Activated B cell treated with CpG ODN at 0.5 μM for 24 hours (primary cell): ENCODE measurements at regions not wholly inside any gene's neighbourhood (a gene's known extent, or its start where the extent isn't known, plus 50 kb on each side); places are given as distances from the start of the nearest gene placed in this dataset.

ENCODE experiments used
- ATAC-seq: fragments of 200-7000 bp; cut with Tn5 transposase; one replicate; pipeline ENCODE4 v1.10.0; 2021; ENCODE audit warnings: low read depth, mild to moderate bottlenecking, moderate library complexity
- CTCF ChIA-PET: fragments of 350-600 bp; sonication (Branson Sonifier 250); formaldehyde crosslinking; loops from one replicate; lab custom pipeline; 2021; ENCODE audit warnings: antibody characterized with exemption; lab: Charles Lee
- POLR2A ChIA-PET: fragments of 350-600 bp; sonication (Branson Sonifier 250); formaldehyde crosslinking; loops from one replicate; lab custom pipeline; 2021; ENCODE audit warnings: antibody characterized with exemption; lab: Charles Lee
- DNase-seq: peaks from one replicate; pipeline ENCODE4 v3.0.0; 2022
- H3K27ac Mint-ChIP-seq: one replicate; pipeline ENCODE4 v1.8.0; 2020; ENCODE audit warnings: mixed read lengths
- H3K27me3 Mint-ChIP-seq: one replicate; pipeline ENCODE4 v1.8.0; 2021; ENCODE audit warnings: mixed read lengths
- H3K36me3 Mint-ChIP-seq: one replicate; pipeline ENCODE4 v1.8.0; 2021; ENCODE audit warnings: low read depth, mixed read lengths
- H3K4me1 Mint-ChIP-seq: one replicate; pipeline ENCODE4 v1.8.0; 2021; ENCODE audit warnings: mixed read lengths
- H3K4me3 Mint-ChIP-seq: one replicate; pipeline ENCODE4 v1.8.0; 2020; ENCODE audit warnings: mild to moderate bottlenecking, mixed read lengths
- H3K9me3 Mint-ChIP-seq: one replicate; pipeline ENCODE4 v1.8.0; 2020; ENCODE audit warnings: mixed read lengths
- intact Hi-C: fragments of 100-400 bp; cut with micrococcal nuclease; formaldehyde crosslinking; loops from one replicate; pipeline ENCODE4 v1.15.1; 2024
- TF ChIP-seq, protein P1 (sequence below): fragments of 200-600 bp; IDR thresholded peaks from one replicate; pipeline ENCODE4 v1.8.0; 2022; ENCODE audit warnings: antibody characterized with exemption, mild to moderate bottlenecking

GRCh38 chr2:236348279-236348678 is 84.1 kb upstream of the ASB18 start:
- H3K36me3 Mint-ChIP-seq = no peaks in the 10 kb centered on the region
- ATAC-seq = no peak
- CTCF ChIA-PET = interaction anchor here (0.7 to 1.8 kb wide), 4 partner anchors 221 to 1198 kb away, joined by 3 to 6 read pairs (median 4); partner anchors contain the start of gene ACKR3
- H3K4me3 Mint-ChIP-seq = no peak overlapping the region
- TF ChIP-seq, protein P1, sequence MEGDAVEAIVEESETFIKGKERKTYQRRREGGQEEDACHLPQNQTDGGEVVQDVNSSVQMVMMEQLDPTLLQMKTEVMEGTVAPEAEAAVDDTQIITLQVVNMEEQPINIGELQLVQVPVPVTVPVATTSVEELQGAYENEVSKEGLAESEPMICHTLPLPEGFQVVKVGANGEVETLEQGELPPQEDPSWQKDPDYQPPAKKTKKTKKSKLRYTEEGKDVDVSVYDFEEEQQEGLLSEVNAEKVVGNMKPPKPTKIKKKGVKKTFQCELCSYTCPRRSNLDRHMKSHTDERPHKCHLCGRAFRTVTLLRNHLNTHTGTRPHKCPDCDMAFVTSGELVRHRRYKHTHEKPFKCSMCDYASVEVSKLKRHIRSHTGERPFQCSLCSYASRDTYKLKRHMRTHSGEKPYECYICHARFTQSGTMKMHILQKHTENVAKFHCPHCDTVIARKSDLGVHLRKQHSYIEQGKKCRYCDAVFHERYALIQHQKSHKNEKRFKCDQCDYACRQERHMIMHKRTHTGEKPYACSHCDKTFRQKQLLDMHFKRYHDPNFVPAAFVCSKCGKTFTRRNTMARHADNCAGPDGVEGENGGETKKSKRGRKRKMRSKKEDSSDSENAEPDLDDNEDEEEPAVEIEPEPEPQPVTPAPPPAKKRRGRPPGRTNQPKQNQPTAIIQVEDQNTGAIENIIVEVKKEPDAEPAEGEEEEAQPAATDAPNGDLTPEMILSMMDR = no peak
- DNase-seq = no peak
- POLR2A ChIA-PET = interaction anchor here (0.7 kb wide), 1 partner anchor 220 kb away, joined by 3 read pairs; no protein-coding TSS in a partner anchor
- no peak overlapping the region for H3K27ac Mint-ChIP-seq
- intact Hi-C loops = no loop called here
- H3K4me1 Mint-ChIP-seq = peaks cover 2% of the 10 kb centered on the region
- no peaks in the 10 kb centered on the region for H3K9me3 Mint-ChIP-seq
- peaks cover 16% of the 10 kb centered on the region for H3K27me3 Mint-ChIP-seq

- no peak overlapping the region for H3K4me3 Mint-ChIP-seq
- DNase-seq (no peak), ATAC-seq (no peak)
- H3K27ac Mint-ChIP-seq = no peak overlapping the region
- TF ChIP-seq, protein P1 = no peak
- ChIA-PET CTCF (interaction anchor here (1.5 to 1.8 kb wide), 2 partner anchors 221 to 679 kb away, joined by 4 to 6 read pairs; partner anchors contain the start of gene ACKR3), POLR2A (interaction anchor here (0.9 kb wide), 1 partner anchor 221 kb away, joined by 3 read pairs; no protein-coding TSS in a partner anchor)
- peaks cover 2% of the 10 kb centered on the region for H3K4me1 Mint-ChIP-seq
- H3K36me3 Mint-ChIP-seq = no peaks in the 10 kb centered on the region
- H3K27me3 Mint-ChIP-seq = peaks cover 13% of the 10 kb centered on the region
- no peaks in the 10 kb centered on the region for H3K9me3 Mint-ChIP-seq
- intact Hi-C loops = no loop called here
Observed at GRCh38 chr2:236348976-236349375, 84.8 kb upstream of the ASB18 start.

DNA sequence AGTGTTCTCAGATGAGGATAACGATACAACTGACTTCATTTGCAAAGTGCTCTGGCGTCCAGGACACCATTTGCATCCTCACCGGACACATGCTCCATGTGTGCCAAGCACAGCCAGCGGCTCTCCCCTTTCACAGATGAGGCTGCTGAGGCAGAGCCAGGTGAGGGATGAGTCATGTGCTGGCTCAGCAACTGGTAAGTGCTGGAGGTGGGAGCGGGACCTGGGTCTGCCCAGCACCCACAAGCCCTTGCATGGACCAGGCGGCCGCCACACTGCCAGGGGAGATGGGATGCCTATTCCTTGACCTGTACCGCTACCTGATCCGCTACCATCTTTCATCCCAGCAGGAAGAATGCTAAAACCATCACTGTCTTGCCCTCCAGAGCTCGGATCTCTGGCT is 86.2 kb upstream of the ASB18 start:
- intact Hi-C loops = loop anchor here (5.0 kb wide), 1 partner anchor 573 kb away; no protein-coding TSS in a partner anchor
- Mint-ChIP-seq H3K9me3 (no peaks in the 10 kb centered on the region), H3K4me3 (no peak overlapping the region), H3K4me1 (peaks cover 2% of the 10 kb centered on the region), H3K27me3 (peaks cover 13% of the 10 kb centered on the region), H3K27ac (no peak overlapping the region), H3K36me3 (no peaks in the 10 kb centered on the region)
- no peak for ATAC-seq
- ChIA-PET CTCF (interaction anchor here (1.0 kb wide), 1 partner anchor 219 kb away, joined by 3 read pairs; the partner anchor contains the start of gene ACKR3), POLR2A (interaction anchor here (0.9 kb wide), 1 partner anchor 219 kb away, joined by 4 read pairs; the partner anchor contains the start of gene ACKR3)
- TF ChIP-seq, protein P1 = no peak
- no peak for DNase-seq

DNA sequence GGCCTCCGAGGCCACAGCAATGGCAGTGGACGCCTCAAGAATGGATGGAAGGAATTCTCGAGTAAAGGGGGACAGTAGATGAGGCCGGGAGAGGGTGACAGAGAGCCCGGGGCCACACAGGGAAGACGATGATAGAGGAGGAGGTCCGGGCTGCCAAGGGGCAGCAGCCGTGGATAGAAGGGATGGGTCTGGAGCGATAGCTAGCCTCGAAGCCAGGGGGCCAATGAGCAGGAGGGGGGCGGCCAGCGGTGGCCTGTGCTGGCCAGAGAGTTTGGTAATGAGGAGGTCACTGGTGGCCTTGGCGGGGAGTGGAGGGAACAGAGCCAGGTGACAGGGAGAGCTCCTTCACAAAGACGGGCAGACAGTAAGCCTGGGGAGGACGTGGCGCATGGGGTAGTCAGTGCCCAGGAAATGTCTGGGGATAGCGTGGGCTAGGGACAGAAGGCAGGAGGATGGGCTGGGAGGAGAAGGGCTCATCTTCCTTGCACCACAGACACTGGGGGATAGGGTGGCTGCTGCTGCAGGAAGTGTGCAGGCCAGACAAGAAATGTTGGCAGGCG is 87.8 kb upstream of the ASB18 start:
- no peaks in the 10 kb centered on the region for H3K36me3 Mint-ChIP-seq
- TF ChIP-seq, protein P1 = no peak
- H3K27ac Mint-ChIP-seq = no peak overlapping the region
- no peak overlapping the region for H3K4me3 Mint-ChIP-seq
- no peak for ATAC-seq
- ChIA-PET CTCF (interaction anchor here (1.0 to 3.9 kb wide), 4 partner anchors 9 to 708 kb away, joined by 4 to 22 read pairs (median 6); no protein-coding TSS in a partner anchor), POLR2A (no interaction called here)
- no peaks in the 10 kb centered on the region for H3K9me3 Mint-ChIP-seq
- no peak for DNase-seq
- H3K4me1 Mint-ChIP-seq = peaks cover 2% of the 10 kb centered on the region
- intact Hi-C loops = loop anchor here (2.0 to 5.0 kb wide), 2 partner anchors 161 to 575 kb away; no protein-coding TSS in a partner anchor
- H3K27me3 Mint-ChIP-seq = peaks cover 13% of the 10 kb centered on the region
